ENCODE measurements at regions not wholly inside any gene's neighbourhood (a gene's known extent, or its start where the extent isn't known, plus 50 kb on each side); places are given as distances from the start of the nearest gene placed in this dataset.

- no peak for ATAC-seq
- Histone ChIP-seq H3K9me3 (ENCODE audit: control insufficient read depth in 2 of 3, low read length in 3 of 3) (no peaks in the 10 kb centered on the region), H3K4me1 (ENCODE audit: control insufficient read depth in 2 of 2, insufficient read depth in 2 of 2, low read length in 2 of 2) (no peaks in the 10 kb centered on the region), H3K27me3 (ENCODE audit: control insufficient read depth in 2 of 2, insufficient read depth in 2 of 2, low read length in 2 of 2) (no peaks in the 10 kb centered on the region), H3K36me3 (ENCODE audit: control insufficient read depth in 2 of 3, insufficient read depth in 3 of 3, low read length in 3 of 3) (no peaks in the 10 kb centered on the region), H3K4me3 (ENCODE audit: low read length) (no peak overlapping the region), H3K27ac (ENCODE audit: low read depth, low read length) (no peak overlapping the region)
- ChIA-PET CTCF (no interaction called here), POLR2A (no interaction called here)
- no peak overlapping the region for H3K27ac Mint-ChIP-seq
- H3K4me3 Mint-ChIP-seq: no peak overlapping the region
- intact Hi-C loops (cut with micrococcal nuclease): no loop called here
- no peaks in the 10 kb centered on the region for H3K9me3 Mint-ChIP-seq
- H3K36me3 Mint-ChIP-seq: no peaks in the 10 kb centered on the region
- peaks cover 0 to 11% (median 4%) of the 10 kb centered on the region in 5 donors for H3K27me3 Mint-ChIP-seq
- DNase-seq: no peak
- H3K4me1 Mint-ChIP-seq: no peaks in the 10 kb centered on the region
Observed at GRCh38 chrX:125422986-125423385, 103.3 kb downstream of the TEX13C start.

GRCh38 chrX:125424536-125424935, 104.9 kb downstream of the TEX13C start:
- no peak overlapping the region for H3K4me3 Mint-ChIP-seq
- H3K27me3 ChIP-seq (ENCODE audit: control insufficient read depth in 2 of 2, insufficient read depth in 2 of 2, low read length in 2 of 2): no peaks in the 10 kb centered on the region
- no peaks in the 10 kb centered on the region for H3K9me3 ChIP-seq (ENCODE audit: control insufficient read depth in 2 of 3, low read length in 3 of 3)
- no peaks in the 10 kb centered on the region for H3K4me1 Mint-ChIP-seq
- no peak overlapping the region for H3K27ac ChIP-seq (ENCODE audit: low read depth, low read length)
- no peaks in the 10 kb centered on the region for H3K9me3 Mint-ChIP-seq
- H3K4me3 ChIP-seq (ENCODE audit: low read length): no peak overlapping the region
- no peak overlapping the region for H3K27ac Mint-ChIP-seq
- peaks cover 0 to 11% (median 4%) of the 10 kb centered on the region in 5 donors for H3K27me3 Mint-ChIP-seq
- no peaks in the 10 kb centered on the region for H3K36me3 Mint-ChIP-seq
- DNase-seq (no peak), ATAC-seq (no peak)
- POLR2A ChIA-PET: no interaction called here
- intact Hi-C loops (cut with micrococcal nuclease): no loop called here
- H3K4me1 ChIP-seq (ENCODE audit: control insufficient read depth in 2 of 2, insufficient read depth in 2 of 2, low read length in 2 of 2): no peaks in the 10 kb centered on the region
- H3K36me3 ChIP-seq (ENCODE audit: control insufficient read depth in 2 of 3, insufficient read depth in 3 of 3, low read length in 3 of 3): no peaks in the 10 kb centered on the region
- CTCF ChIA-PET: no interaction called here

- Histone ChIP-seq H3K27ac (ENCODE audit: low read depth, low read length) (no peak overlapping the region), H3K4me3 (ENCODE audit: low read length) (no peak overlapping the region), H3K4me1 (ENCODE audit: control insufficient read depth in 2 of 2, insufficient read depth in 2 of 2, low read length in 2 of 2) (no peaks in the 10 kb centered on the region), H3K36me3 (ENCODE audit: control insufficient read depth in 2 of 3, insufficient read depth in 3 of 3, low read length in 3 of 3) (no peaks in the 10 kb centered on the region), H3K9me3 (ENCODE audit: control insufficient read depth in 2 of 3, low read length in 3 of 3) (no peaks in the 10 kb centered on the region), H3K27me3 (ENCODE audit: control insufficient read depth in 2 of 2, insufficient read depth in 2 of 2, low read length in 2 of 2) (no peaks in the 10 kb centered on the region)
- no peak for DNase-seq
- H3K4me1 Mint-ChIP-seq: no peaks in the 10 kb centered on the region
- intact Hi-C loops (cut with micrococcal nuclease): no loop called here
- CTCF ChIA-PET: no interaction called here
- POLR2A ChIA-PET: no interaction called here
- ATAC-seq: no peak
- H3K4me3 Mint-ChIP-seq: no peak overlapping the region
- no peaks in the 10 kb centered on the region for H3K36me3 Mint-ChIP-seq
- peaks cover 0 to 5% (median 0%) of the 10 kb centered on the region in 11 donors for H3K9me3 Mint-ChIP-seq
- H3K27me3 Mint-ChIP-seq: peaks cover 0 to under 1% (median 0%) of the 10 kb centered on the region in 5 donors
- H3K27ac Mint-ChIP-seq: no peak overlapping the region
Observed at GRCh38 chrX:125436855-125437254, 117.2 kb downstream of the TEX13C start.

GRCh38 chrX:125439194-125439849, 119.7 kb downstream of the TEX13C start:
- no peak overlapping the region for H3K4me3 ChIP-seq (ENCODE audit: low read length)
- H3K27ac Mint-ChIP-seq: no peak overlapping the region
- CTCF ChIA-PET: no interaction called here
- H3K4me1 Mint-ChIP-seq: no peaks in the 10 kb centered on the region
- ATAC-seq: no peak
- no peaks in the 10 kb centered on the region for H3K9me3 ChIP-seq (ENCODE audit: control insufficient read depth in 2 of 3, low read length in 3 of 3)
- H3K27me3 ChIP-seq (ENCODE audit: control insufficient read depth in 2 of 2, insufficient read depth in 2 of 2, low read length in 2 of 2): no peaks in the 10 kb centered on the region
- H3K27ac ChIP-seq (ENCODE audit: low read depth, low read length): no peak overlapping the region
- no peak overlapping the region for H3K4me3 Mint-ChIP-seq
- intact Hi-C loops (cut with micrococcal nuclease): no loop called here
- no peaks in the 10 kb centered on the region for H3K4me1 ChIP-seq (ENCODE audit: control insufficient read depth in 2 of 2, insufficient read depth in 2 of 2, low read length in 2 of 2)
- H3K27me3 Mint-ChIP-seq: peaks cover 0 to 5% (median 0%) of the 10 kb centered on the region in 5 donors
- H3K9me3 Mint-ChIP-seq: peaks cover 0 to 1% (median 0%) of the 10 kb centered on the region in 11 donors
- DNase-seq: no peak
- POLR2A ChIA-PET: no interaction called here
- H3K36me3 ChIP-seq (ENCODE audit: control insufficient read depth in 2 of 3, insufficient read depth in 3 of 3, low read length in 3 of 3): no peaks in the 10 kb centered on the region
- H3K36me3 Mint-ChIP-seq: no peaks in the 10 kb centered on the region

- H3K27me3 ChIP-seq (ENCODE audit: control insufficient read depth in 2 of 2, insufficient read depth in 2 of 2, low read length in 2 of 2): no peaks in the 10 kb centered on the region
- POLR2A ChIA-PET: no interaction called here
- no peaks in the 10 kb centered on the region for H3K36me3 ChIP-seq (ENCODE audit: control insufficient read depth in 2 of 3, insufficient read depth in 3 of 3, low read length in 3 of 3)
- intact Hi-C loops (cut with micrococcal nuclease): no loop called here
- no peak overlapping the region for H3K27ac ChIP-seq (ENCODE audit: low read depth, low read length)
- no peak overlapping the region for H3K27ac Mint-ChIP-seq
- peaks cover 0 to 10% (median 0%) of the 10 kb centered on the region in 5 donors for H3K27me3 Mint-ChIP-seq
- H3K4me3 ChIP-seq (ENCODE audit: low read length): no peak overlapping the region
- CTCF ChIA-PET: no interaction called here
- H3K9me3 Mint-ChIP-seq: peaks cover 0 to 12% (median 7%) of the 10 kb centered on the region in 11 donors
- no peaks in the 10 kb centered on the region for H3K4me1 ChIP-seq (ENCODE audit: control insufficient read depth in 2 of 2, insufficient read depth in 2 of 2, low read length in 2 of 2)
- DNase-seq (no peak), ATAC-seq (no peak)
- H3K36me3 Mint-ChIP-seq: no peaks in the 10 kb centered on the region
- H3K9me3 ChIP-seq (ENCODE audit: control insufficient read depth in 2 of 3, low read length in 3 of 3): no peaks in the 10 kb centered on the region
- no peak overlapping the region for H3K4me3 Mint-ChIP-seq
- H3K4me1 Mint-ChIP-seq: no peaks in the 10 kb centered on the region
Observed at GRCh38 chrX:125444659-125445058, 125.0 kb downstream of the TEX13C start.

- Histone ChIP-seq H3K36me3 (ENCODE audit: control insufficient read depth in 2 of 3, insufficient read depth in 3 of 3, low read length in 3 of 3) (no peaks in the 10 kb centered on the region), H3K9me3 (ENCODE audit: control insufficient read depth in 2 of 3, low read length in 3 of 3) (no peaks in the 10 kb centered on the region), H3K27me3 (ENCODE audit: control insufficient read depth in 2 of 2, insufficient read depth in 2 of 2, low read length in 2 of 2) (no peaks in the 10 kb centered on the region), H3K4me1 (ENCODE audit: control insufficient read depth in 2 of 2, insufficient read depth in 2 of 2, low read length in 2 of 2) (no peaks in the 10 kb centered on the region), H3K27ac (ENCODE audit: low read depth, low read length) (no peak overlapping the region), H3K4me3 (ENCODE audit: low read length) (no peak overlapping the region)
- CTCF ChIA-PET: no interaction called here
- Mint-ChIP-seq H3K4me1 (no peaks in the 10 kb centered on the region), H3K27me3 (no peaks in the 10 kb centered on the region), H3K4me3 (no peak overlapping the region), H3K9me3 (no peaks in the 10 kb centered on the region), H3K27ac (no peak overlapping the region), H3K36me3 (no peaks in the 10 kb centered on the region)
- POLR2A ChIA-PET: no interaction called here
- ATAC-seq (no peak), DNase-seq (no peak)
- intact Hi-C loops (cut with micrococcal nuclease): loop anchor here in 1 of 2 donors (10.0 kb wide), 1 partner anchor 199 kb away; no protein-coding TSS in a partner anchor
Observed at GRCh38 chrX:125475482-125475881, 155.8 kb downstream of the TEX13C start.

GRCh38 chrX:125492439-125492838, 172.8 kb downstream of the TEX13C start:
- H3K4me3 ChIP-seq (ENCODE audit: low read length): no peak overlapping the region
- Mint-ChIP-seq H3K36me3 (no peaks in the 10 kb centered on the region), H3K27me3 (no peaks in the 10 kb centered on the region), H3K27ac (no peak overlapping the region), H3K4me3 (no peak overlapping the region), H3K9me3 (peaks cover 0 to 2% (median 0%) of the 10 kb centered on the region in 11 donors), H3K4me1 (no peaks in the 10 kb centered on the region)
- H3K27ac ChIP-seq (ENCODE audit: low read depth, low read length): no peak overlapping the region
- no peaks in the 10 kb centered on the region for H3K36me3 ChIP-seq (ENCODE audit: control insufficient read depth in 2 of 3, insufficient read depth in 3 of 3, low read length in 3 of 3)
- CTCF ChIA-PET: no interaction called here
- POLR2A ChIA-PET: no interaction called here
- no peak for DNase-seq
- H3K9me3 ChIP-seq (ENCODE audit: control insufficient read depth in 2 of 3, low read length in 3 of 3): no peaks in the 10 kb centered on the region
- H3K4me1 ChIP-seq (ENCODE audit: control insufficient read depth in 2 of 2, insufficient read depth in 2 of 2, low read length in 2 of 2): no peaks in the 10 kb centered on the region
- H3K27me3 ChIP-seq (ENCODE audit: control insufficient read depth in 2 of 2, insufficient read depth in 2 of 2, low read length in 2 of 2): no peaks in the 10 kb centered on the region
- no peak for ATAC-seq
- intact Hi-C loops (cut with micrococcal nuclease): no loop called here

Measured in naive thymus-derived CD4-positive, alpha-beta T cell (primary cell).